ENCODE measurements at regions not wholly inside any gene's neighbourhood (a gene's known extent, or its start where the extent isn't known, plus 50 kb on each side); places are given as distances from the start of the nearest gene placed in this dataset.
"Not testable (repeated sequence)": the region's sequence is repeated elsewhere in the genome, so short reads cannot be mapped to it uniquely, and the experiment has no call there.

- TF ChIP-seq POLR2A, CTCF (IDR thresholded peaks at IDR 0.05): not testable (repeated sequence)
Measured at GRCh38 chr3:196133869-196134268, 52.0 kb upstream of the TFRC start.

Measured in heart left ventricle (tissue), 13 donors.